ENCODE measurements at regions not wholly inside any gene's neighbourhood (a gene's known extent, or its start where the extent isn't known, plus 50 kb on each side); places are given as distances from the start of the nearest gene placed in this dataset.

DNA sequence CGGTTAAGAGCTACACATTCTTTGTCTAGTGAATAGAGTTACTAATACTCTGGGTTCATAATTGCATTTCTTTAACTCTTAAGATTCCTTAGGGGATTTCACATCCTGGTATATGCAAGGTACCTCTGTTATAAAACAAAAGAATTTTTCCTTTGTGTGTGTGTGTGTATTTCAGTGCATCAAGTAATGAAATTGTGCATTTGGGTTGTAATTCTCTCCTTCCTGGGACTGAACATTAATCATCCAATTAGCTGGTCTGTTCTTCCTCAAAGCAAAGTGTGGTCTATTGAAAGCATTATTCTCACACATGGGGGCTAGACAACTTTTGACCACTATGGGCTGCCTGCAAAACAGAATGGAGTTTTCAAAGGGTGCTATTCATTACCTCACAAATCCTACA, 74.0 kb downstream of the ZC3H11B start:
- H3F3A ChIP-seq (ENCODE audit: low read depth) = no peaks in the 10 kb centered on the region
- no peaks in the 10 kb centered on the region for H3K4me1 ChIP-seq (ENCODE audit: insufficient read depth, low read length, poor library complexity, severe bottlenecking)
- no peaks in the 10 kb centered on the region for H3K9me2 ChIP-seq (replicated peaks; ENCODE audit: low read depth, low read length)
- H2AFZ ChIP-seq (ENCODE audit: low read length) = no peak overlapping the region
- H3K36me3 ChIP-seq (ENCODE audit: insufficient read depth, low read length) = no peaks in the 10 kb centered on the region
- H3K79me2 ChIP-seq (ENCODE audit: insufficient read depth, low read length) = no peaks in the 10 kb centered on the region
- no peaks in the 10 kb centered on the region for H4K20me1 ChIP-seq (ENCODE audit: insufficient read depth, low read length, poor library complexity, severe bottlenecking)
- H3K9ac ChIP-seq (ENCODE audit: low read depth, low read length, poor library complexity, severe bottlenecking) = no peak overlapping the region
- H3K4me3 ChIP-seq (ENCODE audit: low read length, poor library complexity, severe bottlenecking) = no peak overlapping the region
- no peak overlapping the region for H3K4me2 ChIP-seq (ENCODE audit: low read depth, low read length, poor library complexity, severe bottlenecking)
- no peaks in the 10 kb centered on the region for H3K9me3 ChIP-seq (ENCODE audit: insufficient read depth, low read depth, low read length)
- H3K27me3 ChIP-seq (ENCODE audit: insufficient read depth, low read length, poor library complexity, severe bottlenecking) = no peaks in the 10 kb centered on the region
- TF ChIP-seq, protein P1, sequence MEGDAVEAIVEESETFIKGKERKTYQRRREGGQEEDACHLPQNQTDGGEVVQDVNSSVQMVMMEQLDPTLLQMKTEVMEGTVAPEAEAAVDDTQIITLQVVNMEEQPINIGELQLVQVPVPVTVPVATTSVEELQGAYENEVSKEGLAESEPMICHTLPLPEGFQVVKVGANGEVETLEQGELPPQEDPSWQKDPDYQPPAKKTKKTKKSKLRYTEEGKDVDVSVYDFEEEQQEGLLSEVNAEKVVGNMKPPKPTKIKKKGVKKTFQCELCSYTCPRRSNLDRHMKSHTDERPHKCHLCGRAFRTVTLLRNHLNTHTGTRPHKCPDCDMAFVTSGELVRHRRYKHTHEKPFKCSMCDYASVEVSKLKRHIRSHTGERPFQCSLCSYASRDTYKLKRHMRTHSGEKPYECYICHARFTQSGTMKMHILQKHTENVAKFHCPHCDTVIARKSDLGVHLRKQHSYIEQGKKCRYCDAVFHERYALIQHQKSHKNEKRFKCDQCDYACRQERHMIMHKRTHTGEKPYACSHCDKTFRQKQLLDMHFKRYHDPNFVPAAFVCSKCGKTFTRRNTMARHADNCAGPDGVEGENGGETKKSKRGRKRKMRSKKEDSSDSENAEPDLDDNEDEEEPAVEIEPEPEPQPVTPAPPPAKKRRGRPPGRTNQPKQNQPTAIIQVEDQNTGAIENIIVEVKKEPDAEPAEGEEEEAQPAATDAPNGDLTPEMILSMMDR (conservative IDR thresholded peaks at IDR 0.05; ENCODE audit: low read length) = no peak
- no peak for TF ChIP-seq EZH2phosphoT487 (IDR thresholded peaks at IDR 0.05; ENCODE audit: borderline replicate concordance)

DNA sequence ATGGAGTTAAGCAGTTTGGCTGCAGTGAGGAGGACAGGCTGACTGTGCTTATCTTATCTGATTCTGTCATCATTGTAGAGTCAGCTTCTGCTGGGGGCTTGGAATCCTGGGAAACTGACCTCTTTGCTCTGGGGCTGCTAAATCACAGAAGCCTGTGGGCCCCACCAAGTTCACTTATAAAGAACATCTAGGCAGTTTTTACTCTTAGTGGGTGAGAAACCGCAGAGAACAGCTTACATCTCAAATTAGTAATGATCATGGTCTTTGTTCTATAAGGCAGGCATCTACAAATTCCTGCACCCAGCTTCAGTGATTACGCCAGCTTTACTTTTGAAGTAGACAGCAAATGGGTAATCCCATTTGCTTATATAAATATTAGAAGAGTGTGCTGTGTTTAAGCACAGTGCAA, 75.7 kb downstream of the ZC3H11B start:
- Histone ChIP-seq H3K9me2 (replicated peaks; ENCODE audit: low read depth, low read length) (no peaks in the 10 kb centered on the region), H3F3A (ENCODE audit: low read depth) (no peaks in the 10 kb centered on the region), H4K20me1 (ENCODE audit: insufficient read depth, low read length, poor library complexity, severe bottlenecking) (no peaks in the 10 kb centered on the region), H3K4me2 (ENCODE audit: low read depth, low read length, poor library complexity, severe bottlenecking) (no peak overlapping the region), H3K36me3 (ENCODE audit: insufficient read depth, low read length) (no peaks in the 10 kb centered on the region), H3K27me3 (ENCODE audit: insufficient read depth, low read length, poor library complexity, severe bottlenecking) (no peaks in the 10 kb centered on the region), H3K4me1 (ENCODE audit: insufficient read depth, low read length, poor library complexity, severe bottlenecking) (no peaks in the 10 kb centered on the region), H3K9ac (ENCODE audit: low read depth, low read length, poor library complexity, severe bottlenecking) (no peak overlapping the region), H2AFZ (ENCODE audit: low read length) (no peak overlapping the region), H3K79me2 (ENCODE audit: insufficient read depth, low read length) (no peaks in the 10 kb centered on the region), H3K4me3 (ENCODE audit: low read length, poor library complexity, severe bottlenecking) (no peak overlapping the region), H3K9me3 (ENCODE audit: insufficient read depth, low read depth, low read length) (no peaks in the 10 kb centered on the region)
- TF ChIP-seq EZH2phosphoT487 (IDR thresholded peaks at IDR 0.05; ENCODE audit: borderline replicate concordance) = no peak
- TF ChIP-seq, protein P1 (conservative IDR thresholded peaks at IDR 0.05; ENCODE audit: low read length) = no peak

GRCh38 chr1:219536038-219536437, 76.9 kb downstream of the ZC3H11B start:
- no peak overlapping the region for H2AFZ ChIP-seq (ENCODE audit: low read length)
- H3K4me3 ChIP-seq (ENCODE audit: low read length, poor library complexity, severe bottlenecking) = no peak overlapping the region
- no peaks in the 10 kb centered on the region for H3K9me2 ChIP-seq (replicated peaks; ENCODE audit: low read depth, low read length)
- no peaks in the 10 kb centered on the region for H3K9me3 ChIP-seq (ENCODE audit: insufficient read depth, low read depth, low read length)
- no peaks in the 10 kb centered on the region for H3K27me3 ChIP-seq (ENCODE audit: insufficient read depth, low read length, poor library complexity, severe bottlenecking)
- no peaks in the 10 kb centered on the region for H3K79me2 ChIP-seq (ENCODE audit: insufficient read depth, low read length)
- H4K20me1 ChIP-seq (ENCODE audit: insufficient read depth, low read length, poor library complexity, severe bottlenecking) = no peaks in the 10 kb centered on the region
- no peak overlapping the region for H3K9ac ChIP-seq (ENCODE audit: low read depth, low read length, poor library complexity, severe bottlenecking)
- TF ChIP-seq, protein P1 (conservative IDR thresholded peaks at IDR 0.05; ENCODE audit: low read length) = no peak
- no peak for TF ChIP-seq EZH2phosphoT487 (IDR thresholded peaks at IDR 0.05; ENCODE audit: borderline replicate concordance)
- H3K4me1 ChIP-seq (ENCODE audit: insufficient read depth, low read length, poor library complexity, severe bottlenecking) = no peaks in the 10 kb centered on the region
- H3F3A ChIP-seq (ENCODE audit: low read depth) = no peaks in the 10 kb centered on the region
- no peaks in the 10 kb centered on the region for H3K36me3 ChIP-seq (ENCODE audit: insufficient read depth, low read length)
- H3K4me2 ChIP-seq (ENCODE audit: low read depth, low read length, poor library complexity, severe bottlenecking) = no peak overlapping the region
